ENCODE measurements at regions not wholly inside any gene's neighbourhood (a gene's known extent, or its start where the extent isn't known, plus 50 kb on each side); places are given as distances from the start of the nearest gene placed in this dataset.

- Histone ChIP-seq H3K9me2 (no peaks in the 10 kb centered on the region), H3K4me1 (ENCODE audit: control insufficient read depth in 1 of 2, insufficient read depth in 2 of 2, low read depth in 1 of 2, low read length in 1 of 2) (no peaks in the 10 kb centered on the region), H2AFZ (ENCODE audit: low read depth) (no peak overlapping the region), H3F3A (replicated peaks; ENCODE audit: insufficient read depth) (no peaks in the 10 kb centered on the region), H3K27ac (ENCODE audit: low read depth in 2 of 2, low read length in 1 of 2) (no peak overlapping the region), H3K9ac (no peak overlapping the region), H3K4me2 (no peak overlapping the region), H3K36me3 (replicated peaks in 1 of 2; ENCODE audit: control insufficient read depth in 1 of 2, insufficient read depth in 2 of 2, low read length in 1 of 2) (no peaks in the 10 kb centered on the region), H3K9me3 (no peaks in the 10 kb centered on the region), H3K27me3 (ENCODE audit: insufficient read depth) (no peaks in the 10 kb centered on the region), H4K20me1 (ENCODE audit: insufficient read depth) (no peaks in the 10 kb centered on the region), H3K79me2 (ENCODE audit: insufficient read depth) (no peaks in the 10 kb centered on the region), H3K4me3 (ENCODE audit: low read depth in 2 of 2, low read length in 1 of 2) (no peak overlapping the region)
- no peak for TF ChIP-seq REST (IDR thresholded peaks at IDR 0.05; ENCODE audit: low read depth, low read length)
- TF ChIP-seq NFIC (IDR thresholded peaks at IDR 0.05; ENCODE audit: borderline replicate concordance), result no peak
- TF ChIP-seq, protein P1, sequence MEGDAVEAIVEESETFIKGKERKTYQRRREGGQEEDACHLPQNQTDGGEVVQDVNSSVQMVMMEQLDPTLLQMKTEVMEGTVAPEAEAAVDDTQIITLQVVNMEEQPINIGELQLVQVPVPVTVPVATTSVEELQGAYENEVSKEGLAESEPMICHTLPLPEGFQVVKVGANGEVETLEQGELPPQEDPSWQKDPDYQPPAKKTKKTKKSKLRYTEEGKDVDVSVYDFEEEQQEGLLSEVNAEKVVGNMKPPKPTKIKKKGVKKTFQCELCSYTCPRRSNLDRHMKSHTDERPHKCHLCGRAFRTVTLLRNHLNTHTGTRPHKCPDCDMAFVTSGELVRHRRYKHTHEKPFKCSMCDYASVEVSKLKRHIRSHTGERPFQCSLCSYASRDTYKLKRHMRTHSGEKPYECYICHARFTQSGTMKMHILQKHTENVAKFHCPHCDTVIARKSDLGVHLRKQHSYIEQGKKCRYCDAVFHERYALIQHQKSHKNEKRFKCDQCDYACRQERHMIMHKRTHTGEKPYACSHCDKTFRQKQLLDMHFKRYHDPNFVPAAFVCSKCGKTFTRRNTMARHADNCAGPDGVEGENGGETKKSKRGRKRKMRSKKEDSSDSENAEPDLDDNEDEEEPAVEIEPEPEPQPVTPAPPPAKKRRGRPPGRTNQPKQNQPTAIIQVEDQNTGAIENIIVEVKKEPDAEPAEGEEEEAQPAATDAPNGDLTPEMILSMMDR (IDR thresholded peaks at IDR 0.05), result no peak
- no peak for TF ChIP-seq SMC3 (IDR thresholded peaks at IDR 0.05; ENCODE audit: low read depth, low read length)
- TF ChIP-seq MEF2A (IDR thresholded peaks at IDR 0.05; ENCODE audit: borderline replicate concordance, low read depth), result no peak
- TF ChIP-seq MXI1 (IDR thresholded peaks at IDR 0.05; ENCODE audit: low read depth, low read length), result no peak
- TF ChIP-seq RCOR1 (IDR thresholded peaks at IDR 0.05; ENCODE audit: low read length), result no peak
- no peak for TF ChIP-seq SIN3A (IDR thresholded peaks at IDR 0.05; ENCODE audit: borderline replicate concordance, low read depth, low read length)
- TF ChIP-seq GABPA (IDR thresholded peaks at IDR 0.05; ENCODE audit: low read depth), result no peak
- no peak for DNase-seq
- ChIA-PET CTCF (interaction anchor here (0.8 to 3.2 kb wide), 3 partner anchors 8 to 34 kb away, joined by 3 to 21 read pairs (median 4); no protein-coding TSS in a partner anchor), POLR2A (no interaction called here)
These were observed 335.8 kb downstream of the RAD51AP2 start for GRCh38 chr2:17182399-17182798.

- CTCF ChIA-PET, result interaction anchor here (3.2 kb wide), 1 partner anchor 10 kb away, joined by 21 read pairs; no protein-coding TSS in a partner anchor
- WGBS (ENCODE audit: low lambda C conversion rate), result 30% methylated on average over 4 of the region's 4 CpGs
These were observed 337.0 kb downstream of the RAD51AP2 start for GRCh38 chr2:17181051-17181752.

More at GRCh38 chr2:17181051-17181752, 337.0 kb downstream of the RAD51AP2 start:
- H3K4me3 ChIP-seq (ENCODE audit: low read depth in 2 of 2, low read length in 1 of 2), result no peak overlapping the region
- H3K9me2 ChIP-seq, result no peaks in the 10 kb centered on the region
- POLR2A ChIA-PET, result no interaction called here
- no peaks in the 10 kb centered on the region for H3K4me1 ChIP-seq (ENCODE audit: control insufficient read depth in 1 of 2, insufficient read depth in 2 of 2, low read depth in 1 of 2, low read length in 1 of 2)
- H3K9ac ChIP-seq, result no peak overlapping the region
- H2AFZ ChIP-seq (ENCODE audit: low read depth), result no peak overlapping the region
- no peaks in the 10 kb centered on the region for H3K9me3 ChIP-seq
- no peaks in the 10 kb centered on the region for H4K20me1 ChIP-seq (ENCODE audit: insufficient read depth)
- no peaks in the 10 kb centered on the region for H3K79me2 ChIP-seq (ENCODE audit: insufficient read depth)
- no peak for DNase-seq
- H3K4me2 ChIP-seq, result no peak overlapping the region
- H3F3A ChIP-seq (replicated peaks; ENCODE audit: insufficient read depth), result no peaks in the 10 kb centered on the region
- no peak overlapping the region for H3K27ac ChIP-seq (ENCODE audit: low read depth in 2 of 2, low read length in 1 of 2)
- no peaks in the 10 kb centered on the region for H3K27me3 ChIP-seq (ENCODE audit: insufficient read depth)
- TF ChIP-seq, protein P2, sequence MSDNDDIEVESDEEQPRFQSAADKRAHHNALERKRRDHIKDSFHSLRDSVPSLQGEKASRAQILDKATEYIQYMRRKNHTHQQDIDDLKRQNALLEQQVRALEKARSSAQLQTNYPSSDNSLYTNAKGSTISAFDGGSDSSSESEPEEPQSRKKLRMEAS (IDR thresholded peaks at IDR 0.05; ENCODE audit: low read depth), result no peak
- no peak for TF ChIP-seq ELF1 (IDR thresholded peaks at IDR 0.05)
- TF ChIP-seq IRF3 (IDR thresholded peaks at IDR 0.05; ENCODE audit: low read depth, low read length), result no peak
- H3K36me3 ChIP-seq (replicated peaks in 1 of 2; ENCODE audit: control insufficient read depth in 1 of 2, insufficient read depth in 2 of 2, low read length in 1 of 2), result no peaks in the 10 kb centered on the region
